Mesothelial cell of epicardium (in vitro differentiated cells): ENCODE measurements at regions not wholly inside any gene's neighbourhood (a gene's known extent, or its start where the extent isn't known, plus 50 kb on each side); places are given as distances from the start of the nearest gene placed in this dataset.
"Not testable (repeated sequence)": the region's sequence is repeated elsewhere in the genome, so short reads cannot be mapped to it uniquely, and the experiment has no call there.

Experiments
- DNase-seq, 2 experiments: peaks; one replicate each; pipeline ENCODE4 v3.0.0; 2021; ENCODE audit warnings: low spot score in 2 of 2; ENCODE audit not compliant: unreplicated experiment in 2 of 2
- H3K27ac Mint-ChIP-seq: 2 replicates; pipeline ENCODE4 v1.8.0; 2021; ENCODE audit warnings: mixed read lengths
- H3K27me3 Mint-ChIP-seq: 2 replicates; pipeline ENCODE4 v1.8.0; 2021; ENCODE audit warnings: low read depth, mixed read lengths
- H3K36me3 Mint-ChIP-seq: 2 replicates; pipeline ENCODE4 v1.8.0; 2021; ENCODE audit warnings: mixed read lengths
- H3K4me1 Mint-ChIP-seq: 2 replicates; pipeline ENCODE4 v1.8.0; 2021; ENCODE audit warnings: mixed read lengths
- H3K4me3 Mint-ChIP-seq: 2 replicates; pipeline ENCODE4 v1.8.0; 2021; ENCODE audit warnings: mild to moderate bottlenecking, moderate library complexity, mixed read lengths
- H3K9me3 Mint-ChIP-seq: 2 replicates; pipeline ENCODE4 v1.8.0; 2021; ENCODE audit warnings: mixed read lengths
- TF ChIP-seq, protein P1 (sequence below): fragments of 200-600 bp; sonication (generic); IDR thresholded peaks from one replicate; pipeline ENCODE4 v1.5.0; 2021; ENCODE audit warnings: antibody characterized with exemption; ENCODE audit not compliant: unreplicated experiment

DNA sequence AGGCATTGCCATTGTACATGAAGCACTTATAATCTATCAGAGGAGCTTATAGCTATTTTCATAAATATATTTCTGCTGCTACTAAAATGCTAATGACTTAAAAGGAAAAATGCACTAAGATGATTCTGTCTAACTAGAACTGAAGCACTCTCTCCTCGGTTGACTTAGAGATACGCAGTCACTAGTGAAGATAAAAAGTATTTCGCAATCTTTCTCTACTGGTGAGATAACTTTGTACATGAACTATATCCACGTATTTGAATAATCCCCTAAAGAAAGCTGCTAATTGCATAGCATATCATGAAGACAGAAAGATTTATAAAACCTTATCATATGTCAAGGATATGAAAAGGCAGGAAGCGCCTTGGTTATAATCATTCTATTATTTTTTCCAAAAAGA lies 658.1 kb upstream of the PRMT6 start:
- Mint-ChIP-seq H3K27ac (no peak overlapping the region), H3K4me1 (peaks cover 8% of the 10 kb centered on the region), H3K4me3 (no peak overlapping the region), H3K9me3 (no peaks in the 10 kb centered on the region), H3K27me3 (no peaks in the 10 kb centered on the region), H3K36me3 (no peaks in the 10 kb centered on the region)
- TF ChIP-seq, protein P1, sequence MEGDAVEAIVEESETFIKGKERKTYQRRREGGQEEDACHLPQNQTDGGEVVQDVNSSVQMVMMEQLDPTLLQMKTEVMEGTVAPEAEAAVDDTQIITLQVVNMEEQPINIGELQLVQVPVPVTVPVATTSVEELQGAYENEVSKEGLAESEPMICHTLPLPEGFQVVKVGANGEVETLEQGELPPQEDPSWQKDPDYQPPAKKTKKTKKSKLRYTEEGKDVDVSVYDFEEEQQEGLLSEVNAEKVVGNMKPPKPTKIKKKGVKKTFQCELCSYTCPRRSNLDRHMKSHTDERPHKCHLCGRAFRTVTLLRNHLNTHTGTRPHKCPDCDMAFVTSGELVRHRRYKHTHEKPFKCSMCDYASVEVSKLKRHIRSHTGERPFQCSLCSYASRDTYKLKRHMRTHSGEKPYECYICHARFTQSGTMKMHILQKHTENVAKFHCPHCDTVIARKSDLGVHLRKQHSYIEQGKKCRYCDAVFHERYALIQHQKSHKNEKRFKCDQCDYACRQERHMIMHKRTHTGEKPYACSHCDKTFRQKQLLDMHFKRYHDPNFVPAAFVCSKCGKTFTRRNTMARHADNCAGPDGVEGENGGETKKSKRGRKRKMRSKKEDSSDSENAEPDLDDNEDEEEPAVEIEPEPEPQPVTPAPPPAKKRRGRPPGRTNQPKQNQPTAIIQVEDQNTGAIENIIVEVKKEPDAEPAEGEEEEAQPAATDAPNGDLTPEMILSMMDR = no peak
- DNase-seq = no peak

DNA sequence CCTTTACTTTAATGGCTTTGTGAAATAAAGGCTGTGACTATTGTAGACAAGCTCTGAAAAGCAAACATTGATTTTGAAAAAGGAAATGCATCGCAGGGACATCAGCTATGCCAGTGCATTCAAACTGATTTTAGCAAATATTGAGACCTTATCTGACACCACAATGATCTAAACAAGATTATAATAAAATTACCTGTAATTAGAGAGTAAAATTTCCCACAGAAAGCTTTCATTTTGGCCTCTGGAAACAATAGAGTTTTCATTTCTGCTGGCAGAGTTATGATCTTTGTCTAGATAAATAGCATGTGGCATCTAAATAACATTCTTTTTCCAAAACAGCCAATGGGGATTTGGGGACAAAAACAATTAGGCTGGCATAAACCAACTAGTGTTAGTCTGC lies 650.4 kb upstream of the PRMT6 start:
- Mint-ChIP-seq H3K27ac (no peak overlapping the region), H3K9me3 (no peaks in the 10 kb centered on the region), H3K4me3 (no peak overlapping the region), H3K4me1 (peaks cover 5% of the 10 kb centered on the region), H3K36me3 (no peaks in the 10 kb centered on the region), H3K27me3 (no peaks in the 10 kb centered on the region)
- TF ChIP-seq, protein P1 = no peak
- no peak for DNase-seq

DNA sequence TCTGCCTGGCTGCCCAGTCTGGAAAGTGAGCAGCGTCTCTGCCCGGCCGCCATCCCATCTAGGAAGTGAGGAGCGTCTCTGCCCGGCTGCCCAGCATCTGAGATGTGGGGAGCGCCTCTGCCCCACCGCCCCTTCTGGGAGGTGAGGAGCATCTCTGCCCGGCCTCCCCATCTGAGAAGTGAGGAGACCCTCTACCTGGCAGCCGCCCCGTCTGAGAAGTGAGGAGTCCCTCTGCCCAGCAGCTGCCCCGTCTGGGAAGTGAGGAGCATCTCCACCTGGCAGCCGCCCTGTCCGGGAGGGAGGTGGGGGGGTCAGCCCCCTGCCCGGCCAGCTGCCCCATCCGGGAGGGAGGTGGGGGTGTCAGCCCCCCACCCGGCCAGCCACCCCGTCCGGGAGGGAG lies 644.2 kb upstream of the PRMT6 start:
- H3K4me1 Mint-ChIP-seq, H3K27ac Mint-ChIP-seq, H3K4me3 Mint-ChIP-seq, H3K27me3 Mint-ChIP-seq, H3K9me3 Mint-ChIP-seq, H3K36me3 Mint-ChIP-seq, DNase-seq: not testable (repeated sequence)

DNA sequence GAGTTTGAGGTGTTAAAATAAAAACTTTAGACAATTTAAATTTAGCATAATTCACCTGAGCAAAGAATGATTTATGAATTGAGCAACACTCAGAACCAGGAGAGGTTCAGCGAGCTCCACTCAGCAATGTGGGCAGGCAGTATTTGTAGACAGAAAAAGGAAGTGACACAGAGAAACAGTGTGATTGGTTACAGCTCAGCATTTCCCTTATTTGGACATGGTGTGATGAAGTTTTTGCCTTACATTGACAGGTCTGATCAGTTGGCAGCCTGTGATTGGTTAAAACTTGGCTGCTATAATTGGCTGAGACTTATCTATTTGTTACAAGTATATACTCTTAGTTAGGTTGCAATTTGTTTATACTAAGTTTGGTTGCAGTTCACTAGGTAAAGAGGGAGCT lies 621.2 kb upstream of the PRMT6 start:
- Mint-ChIP-seq H3K27ac (no peak overlapping the region), H3K4me1 (no peaks in the 10 kb centered on the region), H3K27me3 (no peaks in the 10 kb centered on the region), H3K9me3 (peaks cover 3% of the 10 kb centered on the region), H3K36me3 (no peaks in the 10 kb centered on the region), H3K4me3 (no peak overlapping the region)
- TF ChIP-seq, protein P1 = no peak
- DNase-seq = no peak

DNA sequence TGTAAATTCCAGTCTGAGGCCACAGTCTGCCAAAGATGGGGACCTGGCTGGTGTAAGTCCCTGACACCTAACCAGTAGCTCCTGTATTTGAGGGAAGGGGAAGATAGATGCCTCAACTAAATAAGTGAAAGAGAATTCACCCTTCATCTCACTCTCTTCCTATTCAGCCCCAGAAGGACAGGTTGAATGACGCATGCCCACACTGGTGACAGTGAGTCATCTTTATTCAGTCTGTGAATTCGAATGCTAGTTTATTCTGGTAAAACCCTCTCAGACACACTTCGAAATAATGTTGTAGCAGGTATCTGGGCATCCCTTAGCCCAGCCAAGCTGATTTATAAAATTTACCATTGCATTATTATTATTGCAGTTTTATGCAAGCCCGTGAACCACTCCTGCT lies 617.0 kb upstream of the PRMT6 start:
- H3K27me3 Mint-ChIP-seq = no peaks in the 10 kb centered on the region
- H3K9me3 Mint-ChIP-seq = no peaks in the 10 kb centered on the region
- H3K4me1 Mint-ChIP-seq = no peaks in the 10 kb centered on the region
- TF ChIP-seq, protein P1 = no peak
- DNase-seq = no peak
- no peaks in the 10 kb centered on the region for H3K36me3 Mint-ChIP-seq
- no peak overlapping the region for H3K27ac Mint-ChIP-seq
- H3K4me3 Mint-ChIP-seq = no peak overlapping the region

DNA sequence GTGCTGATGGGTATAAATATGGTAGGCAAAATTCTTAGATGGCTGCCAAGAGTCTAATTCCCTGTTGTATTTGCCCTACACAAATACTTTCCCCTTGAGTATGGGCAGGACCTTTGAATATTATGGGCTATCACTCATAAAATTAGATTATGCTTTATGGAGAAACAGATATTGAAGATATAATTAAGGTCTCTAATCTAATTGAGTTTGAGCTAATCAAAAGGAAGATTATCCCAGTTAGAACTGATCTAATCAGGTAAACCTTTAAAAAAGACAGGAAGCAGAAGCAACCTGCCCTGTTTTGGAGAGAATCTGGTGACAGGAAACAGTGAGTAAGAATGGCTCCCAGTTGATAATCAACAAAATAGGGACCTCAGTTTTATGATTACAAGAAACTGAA lies 609.0 kb upstream of the PRMT6 start:
- no peak overlapping the region for H3K27ac Mint-ChIP-seq
- H3K4me1 Mint-ChIP-seq = no peaks in the 10 kb centered on the region
- no peaks in the 10 kb centered on the region for H3K36me3 Mint-ChIP-seq
- no peak for DNase-seq
- TF ChIP-seq, protein P1 = no peak
- no peaks in the 10 kb centered on the region for H3K9me3 Mint-ChIP-seq
- H3K27me3 Mint-ChIP-seq = peaks cover 2% of the 10 kb centered on the region
- H3K4me3 Mint-ChIP-seq = no peak overlapping the region
